Left lung (tissue), 4 donors: ENCODE measurements at regions not wholly inside any gene's neighbourhood (a gene's known extent, or its start where the extent isn't known, plus 50 kb on each side); places are given as distances from the start of the nearest gene placed in this dataset.

Experiments
- ATAC-seq: fragments of 200-7000 bp; cut with Tn5 transposase; one replicate; pipeline ENCODE4 v1.9.1; 2020; ENCODE audit warnings: moderate library complexity
- DNase-seq, 4 donors: peaks; one replicate each; pipeline ENCODE4 v3.0.0-alpha.2; 2013 to 2020
- H3K27ac ChIP-seq, 2 donors: fragments of 200-600 bp; sonication (generic) in 1 of 2; one replicate each; pipeline versions ENCODE4 v1.5.0 to v1.8.0; 2020 to 2021
- H3K27me3 ChIP-seq, 2 donors: fragments of 200-600 bp; sonication (generic) in 1 of 2; one replicate each; pipeline versions ENCODE4 v1.5.0 to v1.8.0; 2020 to 2021
- H3K36me3 ChIP-seq, 2 donors: fragments of 200-600 bp; sonication (generic) in 1 of 2; one replicate each; pipeline versions ENCODE4 v1.5.0 to v1.8.0; 2020 to 2021
- H3K4me1 ChIP-seq, 2 donors: fragments of 200-600 bp; one replicate each; pipeline ENCODE4 v1.8.0; 2021
- H3K4me3 ChIP-seq, 2 donors: fragments of 200-600 bp; sonication (generic) in 1 of 2; one replicate each; pipeline versions ENCODE4 v1.5.0 to v1.8.0; 2020 to 2021; ENCODE audit warnings: mild to moderate bottlenecking in 1 of 2
- H3K9me3 ChIP-seq, 2 donors: fragments of 200-600 bp; sonication (generic) in 1 of 2; one replicate each; pipeline versions ENCODE4 v1.5.0 to v1.8.0; 2020 to 2021
- CTCF ChIP-seq, 2 donors: fragments of 200-600 bp; sonication (generic) in 1 of 2; IDR thresholded peaks; one replicate each; pipeline versions ENCODE4 v1.5.0 to v1.8.0; 2021; ENCODE audit warnings: antibody characterized with exemption in 2 of 2
- intact Hi-C, 2 donors: fragments of 100-400 bp; cut with DNase I; formaldehyde crosslinking; loops; one replicate each; pipeline versions ENCODE4 v1.11.2 to v1.14.2; 2022
- donor health status: DM: no; HTN: yes; CAD: no.
- donor health status: DM: no; HTN: no; CAD: no.

DNA sequence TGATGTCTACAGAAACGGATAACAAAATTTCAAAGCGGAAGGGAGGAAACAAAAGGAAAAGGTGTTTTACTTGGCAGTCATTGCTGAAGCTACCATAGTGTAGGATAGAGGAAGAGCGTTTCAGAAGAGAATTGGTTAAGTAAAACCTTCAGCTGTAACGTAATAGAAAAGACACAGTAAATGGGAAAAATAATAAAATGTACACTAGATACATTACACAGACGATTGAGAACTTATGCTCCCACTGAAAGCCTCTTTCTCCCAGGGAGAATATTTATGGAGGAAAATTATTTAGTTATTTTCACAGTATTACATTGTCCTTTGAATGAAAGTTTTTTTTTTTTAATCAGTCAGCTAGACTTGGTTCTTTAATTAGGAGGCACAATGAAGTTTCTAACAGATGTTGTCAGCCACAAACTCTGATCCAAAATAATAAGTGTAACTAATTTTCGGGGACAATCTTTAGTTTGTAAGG lies 90.7 kb upstream of the PRDM1 start:
- peaks cover 64 to 95% of the 10 kb centered on the region in 2 donors for H3K27me3 ChIP-seq
- H3K4me3 ChIP-seq, result peak overlapping the region; percentile 26 to 72
- no peaks in the 10 kb centered on the region for H3K9me3 ChIP-seq
- H3K36me3 ChIP-seq, result no peaks in the 10 kb centered on the region
- peak overlapping the region; percentile 75 to 90 for H3K27ac ChIP-seq
- intact Hi-C loops, result loop anchor here in 1 of 2 donors (10.0 kb wide), 1 partner anchor 89 kb away; the partner anchor contains the start of gene PRDM1
- no peak for DNase-seq
- no peak for TF ChIP-seq CTCF (IDR thresholded peaks at IDR 0.05)
- H3K4me1 ChIP-seq, result peaks cover 0 to 33% of the 10 kb centered on the region in 2 donors
- ATAC-seq, result no peak

- intact Hi-C loops, result loop anchor here in 1 of 2 donors (10.0 kb wide), 1 partner anchor 90 kb away; the partner anchor contains the start of gene PRDM1
- Histone ChIP-seq H3K27ac (peak overlapping the region; percentile 75 to 90), H3K4me1 (peaks cover 0 to 33% of the 10 kb centered on the region in 2 donors), H3K36me3 (no peaks in the 10 kb centered on the region), H3K27me3 (peaks cover 65 to 95% of the 10 kb centered on the region in 2 donors), H3K9me3 (no peaks in the 10 kb centered on the region), H3K4me3 (peak overlapping the region; percentile 26 to 72)
- TF ChIP-seq CTCF (IDR thresholded peaks at IDR 0.05), result no peak
- DNase-seq (peak in 3 of 4 donors; percentile 49 to 92 (median 71)), ATAC-seq (peak; percentile 36)
These were observed 91.3 kb upstream of the PRDM1 start for GRCh38 chr6:105994591-105995390.

- DNase-seq (peak in 3 of 4 donors; percentile 24 to 83 (median 56)), ATAC-seq (peak; percentile 58)
- no peak for TF ChIP-seq CTCF (IDR thresholded peaks at IDR 0.05)
- Histone ChIP-seq H3K36me3 (no peaks in the 10 kb centered on the region), H3K4me3 (peak overlapping the region; percentile 26 to 72), H3K27me3 (peaks cover 71 to 95% of the 10 kb centered on the region in 2 donors), H3K9me3 (no peaks in the 10 kb centered on the region), H3K27ac (peak overlapping the region; percentile 75 to 90), H3K4me1 (peaks cover 0 to 33% of the 10 kb centered on the region in 2 donors)
- intact Hi-C loops, result loop anchor here in 1 of 2 donors (10.0 kb wide), 1 partner anchor 91 kb away; the partner anchor contains the start of gene PRDM1
These were observed 92.0 kb upstream of the PRDM1 start for GRCh38 chr6:105994118-105994590.

DNA sequence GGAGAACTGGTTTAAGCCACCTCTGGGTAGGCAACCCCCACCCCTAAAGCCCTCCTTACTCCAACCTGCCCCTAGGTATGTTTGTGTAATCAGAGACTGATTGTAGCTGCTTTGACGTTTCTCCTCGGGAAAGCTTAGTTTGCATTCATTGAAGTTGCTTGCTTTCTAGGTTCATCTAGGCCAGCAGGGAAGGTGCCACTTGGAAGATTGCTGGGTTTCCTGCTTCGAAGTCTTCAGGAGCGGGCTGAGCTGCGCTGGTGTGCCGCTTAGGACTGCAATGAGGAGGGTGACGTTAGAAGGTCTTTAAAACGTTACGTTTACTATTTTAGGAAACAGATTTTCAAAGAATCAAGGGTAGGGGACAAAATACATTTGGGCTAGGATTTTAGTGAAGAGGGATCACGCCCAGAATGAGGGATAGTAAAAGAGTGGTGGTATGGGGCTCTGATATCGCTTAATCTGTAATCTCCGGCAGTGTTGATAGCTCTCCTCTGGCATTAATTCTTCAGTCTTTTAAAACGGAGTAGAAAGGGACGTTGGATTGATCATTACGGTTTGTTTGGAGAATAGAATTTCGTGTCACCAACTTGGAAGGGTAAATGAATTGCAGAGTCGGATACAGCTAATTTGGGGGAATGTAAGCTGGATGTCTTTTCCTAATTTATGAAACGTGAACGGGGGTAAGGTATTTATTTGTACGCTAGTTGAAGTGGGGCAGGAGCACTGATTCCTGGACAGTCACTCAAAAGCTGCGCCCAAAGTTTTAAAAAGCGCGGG lies 92.6 kb upstream of the PRDM1 start:
- ATAC-seq (no peak), DNase-seq (no peak)
- Histone ChIP-seq H3K4me3 (peak overlapping the region; percentile 26 to 72), H3K4me1 (peaks cover 0 to 33% of the 10 kb centered on the region in 2 donors), H3K9me3 (no peaks in the 10 kb centered on the region), H3K27me3 (peaks cover 77 to 96% of the 10 kb centered on the region in 2 donors), H3K36me3 (no peaks in the 10 kb centered on the region), H3K27ac (peak overlapping the region; percentile 75 to 90)
- intact Hi-C loops, result loop anchor here in 1 of 2 donors (10.0 kb wide), 1 partner anchor 91 kb away; the partner anchor contains the start of gene PRDM1
- no peak for TF ChIP-seq CTCF (IDR thresholded peaks at IDR 0.05)
